OCI-LY1 (cell line): ENCODE measurements at regions not wholly inside any gene's neighbourhood (a gene's known extent, or its start where the extent isn't known, plus 50 kb on each side); places are given as distances from the start of the nearest gene placed in this dataset.

Experiments used
- H2AFZ ChIP-seq: fragments of 200-600 bp; sonication (generic), shearing (Covaris generic); 2 replicates; pipeline ENCODE4 v1.6.0; 2014; ENCODE audit warnings: antibody characterized with exemption, mild to moderate bottlenecking, low read length
- H3F3A ChIP-seq: fragments of 200-600 bp; sonication (generic), shearing (Covaris generic); 2 replicates; pipeline ENCODE4 v1.6.0; 2014; ENCODE audit warnings: mild to moderate bottlenecking, antibody characterized with exemption, low read length, moderate library complexity; ENCODE audit not compliant: insufficient read depth
- H3K27ac ChIP-seq: fragments of 200-600 bp; sonication (generic); 2 replicates; pipeline ENCODE4 v1.5.1; 2014; ENCODE audit warnings: low read length, mixed run types, mild to moderate bottlenecking, low read depth; ENCODE audit not compliant: poor library complexity, severe bottlenecking
- H3K27me3 ChIP-seq: fragments of 200-600 bp; sonication (generic); 2 replicates; pipeline ENCODE4 v1.6.0; 2014; ENCODE audit warnings: antibody characterized with exemption, mild to moderate bottlenecking, low read length, moderate library complexity; ENCODE audit not compliant: insufficient read depth
- H3K36me3 ChIP-seq: fragments of 200-600 bp; sonication (generic); 2 replicates; pipeline ENCODE4 v1.6.1; 2014; ENCODE audit warnings: mild to moderate bottlenecking, antibody characterized with exemption, low read length, moderate library complexity, mixed read lengths; ENCODE audit not compliant: insufficient read depth
- H3K4me1 ChIP-seq: fragments of 200-600 bp; sonication (generic); 2 replicates; pipeline ENCODE4 v1.5.1; 2014; ENCODE audit warnings: mild to moderate bottlenecking, low read length, moderate library complexity; ENCODE audit not compliant: insufficient read depth, severe bottlenecking
- H3K4me2 ChIP-seq: fragments of 200-600 bp; sonication (generic), shearing (Covaris generic); 2 replicates; pipeline ENCODE4 v1.6.1; 2014; ENCODE audit warnings: low read length
- H3K4me3 ChIP-seq: fragments of 200-600 bp; sonication (generic); 2 replicates; pipeline ENCODE4 v1.5.1; 2014; ENCODE audit warnings: low read length, low read depth, mild to moderate bottlenecking, mixed read lengths; ENCODE audit not compliant: poor library complexity, severe bottlenecking
- H3K79me2 ChIP-seq: fragments of 200-600 bp; shearing (Covaris generic); 2 replicates; pipeline ENCODE4 v1.6.1; 2016; ENCODE audit warnings: mixed run types, low read length, mixed read lengths; ENCODE audit not compliant: insufficient read depth
- H3K9ac ChIP-seq: fragments of 200-600 bp; sonication (generic), shearing (Covaris generic); 2 replicates; pipeline ENCODE4 v1.6.1; 2014; ENCODE audit warnings: mild to moderate bottlenecking, low read length, mixed read lengths
- H3K9me2 ChIP-seq: fragments of 200-600 bp; sonication (generic), shearing (Covaris generic); 2 replicates; pipeline ENCODE4 v1.6.1; 2014; ENCODE audit warnings: low read depth, mild to moderate bottlenecking, low read length, mixed read lengths
- H3K9me3 ChIP-seq: fragments of 200-600 bp; shearing (Covaris generic); 2 replicates; pipeline ENCODE4 v1.6.1; 2014; ENCODE audit warnings: low read length, mixed read lengths
- H4K20me1 ChIP-seq: fragments of 200-600 bp; sonication (generic), shearing (Covaris generic); 2 replicates; pipeline ENCODE4 v1.6.0; 2016; ENCODE audit warnings: mild to moderate bottlenecking, low read length; ENCODE audit not compliant: insufficient read depth
- CTCF ChIP-seq: fragments of 200-600 bp; sonication (generic), shearing (Covaris generic); IDR thresholded peaks from 2 replicates; pipeline ENCODE4 v1.5.1; 2017; ENCODE audit warnings: mild to moderate bottlenecking, antibody characterized with exemption, low read length, moderate library complexity, mixed read lengths
- EZH2 ChIP-seq: fragments of 200-600 bp; sonication (generic), shearing (Covaris generic); IDR thresholded peaks from 2 replicates; pipeline ENCODE4 v1.8.0; 2017; ENCODE audit warnings: borderline replicate concordance, mixed run types, mild to moderate bottlenecking, antibody characterized with exemption, low read length, moderate library complexity, mixed read lengths

GRCh38 chr2:128788636-128789220 is 470.1 kb upstream of the HS6ST1 start:
- no peak for TF ChIP-seq CTCF
- TF ChIP-seq EZH2, result no peak

GRCh38 chr2:128789221-128789620 is 470.6 kb upstream of the HS6ST1 start:
- H3K4me1 ChIP-seq, result no peaks in the 10 kb centered on the region

More at GRCh38 chr2:128788636-128789220, 470.1 kb upstream of the HS6ST1 start:
- H4K20me1 ChIP-seq, result no peaks in the 10 kb centered on the region
- no peak overlapping the region for H2AFZ ChIP-seq
- no peaks in the 10 kb centered on the region for H3K36me3 ChIP-seq
- no peak overlapping the region for H3K27ac ChIP-seq
- H3K4me1 ChIP-seq, result no peaks in the 10 kb centered on the region
- H3K9me3 ChIP-seq, result no peaks in the 10 kb centered on the region
- no peaks in the 10 kb centered on the region for H3K27me3 ChIP-seq
- no peak overlapping the region for H3K4me3 ChIP-seq
- H3K4me2 ChIP-seq, result no peak overlapping the region
- no peaks in the 10 kb centered on the region for H3K79me2 ChIP-seq
- no peaks in the 10 kb centered on the region for H3F3A ChIP-seq
- H3K9ac ChIP-seq, result no peak overlapping the region
- H3K9me2 ChIP-seq, result no peaks in the 10 kb centered on the region

DNA sequence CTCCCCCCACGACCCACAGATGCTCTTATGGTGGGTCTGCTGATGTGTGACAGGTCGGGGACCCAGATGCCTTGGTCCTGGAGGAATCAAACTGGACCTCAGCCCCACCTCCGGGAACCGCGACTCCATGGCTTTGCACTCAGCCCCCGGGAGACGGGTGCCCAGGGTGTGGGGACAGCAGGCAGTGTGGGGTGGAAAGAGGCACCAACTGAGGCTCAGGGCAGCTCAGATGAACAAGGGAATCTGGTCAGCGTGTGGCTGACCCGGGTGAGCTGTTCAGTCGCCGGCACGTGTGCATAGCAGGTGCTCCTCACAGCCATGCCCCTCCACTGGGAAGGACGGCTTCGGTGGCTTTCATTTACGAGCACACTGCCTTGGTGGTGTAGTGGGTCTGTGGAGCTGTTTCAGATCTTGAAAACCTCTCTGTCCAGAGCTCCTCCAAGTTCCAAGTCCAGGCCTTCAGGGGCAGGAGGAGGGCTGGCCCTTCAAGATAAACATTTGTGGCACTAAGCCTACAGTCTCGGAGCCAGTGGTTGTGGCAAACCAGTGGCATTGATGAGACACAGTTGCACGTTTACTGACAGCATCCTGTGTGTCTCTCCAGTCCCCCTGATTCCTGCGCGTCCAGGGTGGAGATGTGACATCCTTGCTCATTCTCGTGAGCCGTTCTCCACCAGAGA is 471.2 kb upstream of the HS6ST1 start:
- Histone ChIP-seq H3K9me3 (no peaks in the 10 kb centered on the region), H2AFZ (no peak overlapping the region), H3K79me2 (no peaks in the 10 kb centered on the region), H3K36me3 (no peaks in the 10 kb centered on the region), H3K4me1 (no peaks in the 10 kb centered on the region), H4K20me1 (no peaks in the 10 kb centered on the region), H3K9me2 (no peaks in the 10 kb centered on the region), H3K4me3 (no peak overlapping the region), H3K27ac (no peak overlapping the region), H3K9ac (no peak overlapping the region), H3F3A (no peaks in the 10 kb centered on the region), H3K4me2 (no peak overlapping the region), H3K27me3 (no peaks in the 10 kb centered on the region)
- TF ChIP-seq CTCF (no peak), EZH2 (no peak)

More at GRCh38 chr2:128789221-128789620, 470.6 kb upstream of the HS6ST1 start:
- H3K27ac ChIP-seq, result no peak overlapping the region
- no peaks in the 10 kb centered on the region for H3K36me3 ChIP-seq
- H3K27me3 ChIP-seq, result no peaks in the 10 kb centered on the region
- H4K20me1 ChIP-seq, result no peaks in the 10 kb centered on the region
- no peaks in the 10 kb centered on the region for H3F3A ChIP-seq
- no peaks in the 10 kb centered on the region for H3K79me2 ChIP-seq
- TF ChIP-seq EZH2 (no peak), CTCF (no peak)
- no peak overlapping the region for H3K9ac ChIP-seq
- no peak overlapping the region for H2AFZ ChIP-seq
- H3K4me2 ChIP-seq, result no peak overlapping the region
- H3K9me2 ChIP-seq, result no peaks in the 10 kb centered on the region
- H3K4me3 ChIP-seq, result no peak overlapping the region
- H3K9me3 ChIP-seq, result no peaks in the 10 kb centered on the region
